ENCODE measurements at regions not wholly inside any gene's neighbourhood (a gene's known extent, or its start where the extent isn't known, plus 50 kb on each side); places are given as distances from the start of the nearest gene placed in this dataset.

- Histone ChIP-seq H3K4me3 (IDR thresholded peaks at IDR 0.05; ENCODE audit: insufficient read depth, low read depth, low read length) (no peak overlapping the region), H3K79me2 (ENCODE audit: insufficient read depth, low read depth) (no peaks in the 10 kb centered on the region), H3K4me2 (no peak overlapping the region), H3K9ac (no peak overlapping the region), H3K27me3 (ENCODE audit: insufficient read depth, low read depth) (no peaks in the 10 kb centered on the region), H3K36me3 (ENCODE audit: insufficient read depth) (no peaks in the 10 kb centered on the region), H3K4me1 (ENCODE audit: low read depth, poor library complexity, severe bottlenecking) (no peaks in the 10 kb centered on the region), H4K20me1 (ENCODE audit: insufficient read depth) (no peaks in the 10 kb centered on the region), H2AFZ (ENCODE audit: low read depth) (no peak overlapping the region), H3K27ac (no peak overlapping the region)
- TF ChIP-seq, protein P1, sequence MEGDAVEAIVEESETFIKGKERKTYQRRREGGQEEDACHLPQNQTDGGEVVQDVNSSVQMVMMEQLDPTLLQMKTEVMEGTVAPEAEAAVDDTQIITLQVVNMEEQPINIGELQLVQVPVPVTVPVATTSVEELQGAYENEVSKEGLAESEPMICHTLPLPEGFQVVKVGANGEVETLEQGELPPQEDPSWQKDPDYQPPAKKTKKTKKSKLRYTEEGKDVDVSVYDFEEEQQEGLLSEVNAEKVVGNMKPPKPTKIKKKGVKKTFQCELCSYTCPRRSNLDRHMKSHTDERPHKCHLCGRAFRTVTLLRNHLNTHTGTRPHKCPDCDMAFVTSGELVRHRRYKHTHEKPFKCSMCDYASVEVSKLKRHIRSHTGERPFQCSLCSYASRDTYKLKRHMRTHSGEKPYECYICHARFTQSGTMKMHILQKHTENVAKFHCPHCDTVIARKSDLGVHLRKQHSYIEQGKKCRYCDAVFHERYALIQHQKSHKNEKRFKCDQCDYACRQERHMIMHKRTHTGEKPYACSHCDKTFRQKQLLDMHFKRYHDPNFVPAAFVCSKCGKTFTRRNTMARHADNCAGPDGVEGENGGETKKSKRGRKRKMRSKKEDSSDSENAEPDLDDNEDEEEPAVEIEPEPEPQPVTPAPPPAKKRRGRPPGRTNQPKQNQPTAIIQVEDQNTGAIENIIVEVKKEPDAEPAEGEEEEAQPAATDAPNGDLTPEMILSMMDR (conservative IDR thresholded peaks at IDR 0.05; ENCODE audit: low read depth, low read length) = no peak
Measured at GRCh38 chr17:16882243-16882925, 89.5 kb downstream of the TNFRSF13B start.

DNA sequence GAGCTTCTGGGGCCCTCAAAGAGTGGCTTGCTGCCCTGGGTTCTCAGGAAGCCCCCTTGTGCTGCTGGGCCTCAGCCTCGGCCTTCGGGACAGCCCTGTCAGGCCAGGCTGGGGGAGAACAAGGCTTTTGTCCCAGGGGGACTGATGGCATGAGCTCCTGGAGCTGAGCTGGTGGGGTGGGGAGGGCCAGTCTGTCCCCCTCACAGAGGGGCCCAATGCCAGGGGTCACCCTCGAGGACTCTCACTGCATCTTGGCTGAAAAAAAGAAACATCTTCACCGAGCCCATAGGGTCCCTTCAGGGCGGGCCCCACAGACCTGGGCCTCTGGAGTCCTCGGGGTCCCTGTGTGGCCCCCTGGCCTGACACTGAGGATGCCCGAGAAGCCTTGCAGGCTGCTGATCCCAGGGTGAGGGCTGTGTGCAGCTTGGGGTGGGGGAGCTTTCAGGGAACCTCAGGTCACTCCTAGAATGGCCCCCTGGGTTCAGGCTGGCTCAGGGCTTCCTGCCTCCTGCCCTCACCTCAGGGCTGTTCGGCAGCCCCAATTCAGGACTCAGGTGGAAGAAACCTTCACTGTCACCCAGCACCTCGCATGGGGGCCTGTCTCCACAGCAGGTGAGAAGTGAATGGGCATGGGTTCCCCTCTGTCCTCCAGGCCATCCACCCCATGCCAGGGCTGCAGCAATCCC lies 90.5 kb downstream of the TNFRSF13B start:
- TF ChIP-seq, protein P1 (conservative IDR thresholded peaks at IDR 0.05; ENCODE audit: low read depth, low read length) = no peak
- no peaks in the 10 kb centered on the region for H4K20me1 ChIP-seq (ENCODE audit: insufficient read depth)
- H3K79me2 ChIP-seq (ENCODE audit: insufficient read depth, low read depth) = no peaks in the 10 kb centered on the region
- no peaks in the 10 kb centered on the region for H3K4me1 ChIP-seq (ENCODE audit: low read depth, poor library complexity, severe bottlenecking)
- H3K27ac ChIP-seq = no peak overlapping the region
- H2AFZ ChIP-seq (ENCODE audit: low read depth) = no peak overlapping the region
- H3K27me3 ChIP-seq (ENCODE audit: insufficient read depth, low read depth) = no peaks in the 10 kb centered on the region
- no peak overlapping the region for H3K4me3 ChIP-seq (IDR thresholded peaks at IDR 0.05; ENCODE audit: insufficient read depth, low read depth, low read length)
- no peak overlapping the region for H3K9ac ChIP-seq
- H3K36me3 ChIP-seq (ENCODE audit: insufficient read depth) = no peaks in the 10 kb centered on the region
- no peak overlapping the region for H3K4me2 ChIP-seq

- H3K27ac ChIP-seq = no peak overlapping the region
- H4K20me1 ChIP-seq (ENCODE audit: insufficient read depth) = no peaks in the 10 kb centered on the region
- no peak overlapping the region for H2AFZ ChIP-seq (ENCODE audit: low read depth)
- H3K79me2 ChIP-seq (ENCODE audit: insufficient read depth, low read depth) = no peaks in the 10 kb centered on the region
- H3K4me1 ChIP-seq (ENCODE audit: low read depth, poor library complexity, severe bottlenecking) = no peaks in the 10 kb centered on the region
- no peak overlapping the region for H3K4me2 ChIP-seq
- H3K27me3 ChIP-seq (ENCODE audit: insufficient read depth, low read depth) = no peaks in the 10 kb centered on the region
- no peak overlapping the region for H3K4me3 ChIP-seq (IDR thresholded peaks at IDR 0.05; ENCODE audit: insufficient read depth, low read depth, low read length)
- H3K36me3 ChIP-seq (ENCODE audit: insufficient read depth) = no peaks in the 10 kb centered on the region
- H3K9ac ChIP-seq = no peak overlapping the region
- TF ChIP-seq, protein P1 (conservative IDR thresholded peaks at IDR 0.05; ENCODE audit: low read depth, low read length) = no peak
Measured at GRCh38 chr17:16880843-16881230, 91.1 kb downstream of the TNFRSF13B start.

DNA sequence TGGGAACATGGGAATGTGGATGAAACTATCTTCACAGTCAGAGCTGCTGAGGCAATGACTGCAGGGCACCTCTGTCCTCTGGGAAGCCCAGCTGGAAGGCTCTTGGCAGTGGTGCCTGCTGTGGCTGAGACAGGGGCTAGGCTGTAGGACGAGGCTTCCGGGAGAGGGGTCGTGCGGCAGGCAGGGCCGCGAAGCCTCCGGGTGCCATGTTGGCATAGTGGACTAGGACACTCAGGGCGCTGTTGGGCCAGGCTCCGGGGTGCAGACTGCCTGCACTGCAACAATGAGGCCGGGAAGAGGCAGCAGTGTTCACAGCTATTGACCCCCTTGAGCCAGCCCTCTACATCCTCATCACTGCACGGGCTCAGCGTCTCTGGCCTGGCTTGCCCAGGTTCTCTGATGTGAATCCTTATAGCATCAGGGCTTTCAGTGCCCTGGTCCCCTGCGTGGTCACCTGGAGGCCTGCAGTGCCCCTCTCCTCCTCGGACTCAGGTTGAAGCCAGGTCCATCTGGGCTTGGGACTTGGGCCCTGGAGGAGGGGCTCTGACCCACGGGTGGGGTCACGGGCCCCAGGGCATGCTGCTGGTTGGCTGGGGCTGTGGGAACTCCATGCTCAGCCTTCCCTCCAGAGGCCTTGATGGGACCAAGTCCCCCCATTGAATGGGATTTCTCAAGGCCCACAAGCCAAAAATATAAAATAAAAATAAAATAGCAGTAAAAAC lies 91.6 kb downstream of the TNFRSF13B start:
- no peak overlapping the region for H3K9ac ChIP-seq
- TF ChIP-seq, protein P1 (conservative IDR thresholded peaks at IDR 0.05; ENCODE audit: low read depth, low read length) = no peak
- no peaks in the 10 kb centered on the region for H3K27me3 ChIP-seq (ENCODE audit: insufficient read depth, low read depth)
- no peaks in the 10 kb centered on the region for H4K20me1 ChIP-seq (ENCODE audit: insufficient read depth)
- H3K79me2 ChIP-seq (ENCODE audit: insufficient read depth, low read depth) = no peaks in the 10 kb centered on the region
- H3K36me3 ChIP-seq (ENCODE audit: insufficient read depth) = no peaks in the 10 kb centered on the region
- H3K27ac ChIP-seq = no peak overlapping the region
- H2AFZ ChIP-seq (ENCODE audit: low read depth) = no peak overlapping the region
- no peaks in the 10 kb centered on the region for H3K4me1 ChIP-seq (ENCODE audit: low read depth, poor library complexity, severe bottlenecking)
- H3K4me2 ChIP-seq = no peak overlapping the region
- H3K4me3 ChIP-seq (IDR thresholded peaks at IDR 0.05; ENCODE audit: insufficient read depth, low read depth, low read length) = no peak overlapping the region

Data from KMS-11 (cell line).